Ishikawa (cell line): ENCODE measurements at regions not wholly inside any gene's neighbourhood (a gene's known extent, or its start where the extent isn't known, plus 50 kb on each side); places are given as distances from the start of the nearest gene placed in this dataset.

Experiments used
- CEBPB ChIP-seq: IDR thresholded peaks from 2 replicates; pipeline ENCODE4 v1.6.1; 2012
- CREB1 ChIP-seq: IDR thresholded peaks from 2 replicates; pipeline ENCODE4 v1.6.1; 2012; ENCODE audit warnings: low read depth
- EGR1 ChIP-seq: IDR thresholded peaks from 2 replicates; pipeline ENCODE4 v1.6.1; 2012
- EP300 ChIP-seq: IDR thresholded peaks from 2 replicates; pipeline ENCODE4 v1.6.1; 2012; ENCODE audit warnings: borderline replicate concordance
- FOXM1 ChIP-seq: IDR thresholded peaks from 2 replicates; pipeline ENCODE4 v1.6.1; 2012; ENCODE audit warnings: low read depth, borderline replicate concordance
- MAX ChIP-seq: IDR thresholded peaks from 2 replicates; pipeline ENCODE4 v1.6.1; 2012
- NFIC ChIP-seq: IDR thresholded peaks from 2 replicates; pipeline ENCODE4 v1.6.1; 2012
- RAD21 ChIP-seq: IDR thresholded peaks from 2 replicates; pipeline ENCODE4 v1.6.1; 2012; ENCODE audit warnings: low read depth
- REST ChIP-seq: IDR thresholded peaks from 2 replicates; pipeline ENCODE4 v1.6.1; 2012; ENCODE audit warnings: low read depth, mild to moderate bottlenecking
- TAF1 ChIP-seq: IDR thresholded peaks from 2 replicates; pipeline ENCODE4 v1.6.1; 2012; ENCODE audit warnings: low read depth, mild to moderate bottlenecking
- TCF12 ChIP-seq: IDR thresholded peaks from 2 replicates; pipeline ENCODE4 v1.6.1; 2012; ENCODE audit warnings: low read depth
- TEAD4 ChIP-seq: IDR thresholded peaks from 2 replicates; pipeline ENCODE4 v1.6.1; 2012
- YY1 ChIP-seq: IDR thresholded peaks from 2 replicates; pipeline ENCODE4 v1.6.1; 2012; ENCODE audit warnings: low read depth
- ZBTB7A ChIP-seq: IDR thresholded peaks from 2 replicates; pipeline ENCODE4 v1.6.1; 2012; ENCODE audit warnings: low read depth
- TF ChIP-seq, protein P1 (sequence below): IDR thresholded peaks from 2 replicates; pipeline ENCODE4 v1.6.1; 2012

DNA sequence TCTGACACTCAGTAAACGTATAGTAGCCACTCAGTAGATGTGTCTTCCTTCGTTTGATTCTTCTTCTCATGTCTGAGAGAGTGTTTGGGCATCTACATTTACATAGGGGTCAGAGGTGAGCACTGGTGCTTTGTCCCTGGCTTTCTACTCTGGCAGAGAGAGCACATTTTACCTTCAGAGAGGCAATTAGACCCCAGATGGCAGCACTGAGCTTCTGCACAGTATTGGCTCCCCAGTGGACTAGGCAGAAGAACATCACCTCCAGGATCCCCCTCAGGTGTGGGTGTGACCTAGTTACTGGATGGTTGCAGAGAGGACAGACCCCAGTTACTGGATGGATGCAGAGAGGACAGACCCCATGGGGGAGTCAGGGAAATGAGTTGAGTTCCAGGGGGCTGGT lies 327.2 kb downstream of the DHX35 start:
- TF ChIP-seq MAX: no peak
- TF ChIP-seq EGR1: no peak
- TF ChIP-seq CREB1: no peak
- TF ChIP-seq CEBPB: no peak
- no peak for TF ChIP-seq NFIC
- TF ChIP-seq FOXM1: no peak
- TF ChIP-seq REST: no peak
- no peak for TF ChIP-seq EP300
- TF ChIP-seq, protein P1, sequence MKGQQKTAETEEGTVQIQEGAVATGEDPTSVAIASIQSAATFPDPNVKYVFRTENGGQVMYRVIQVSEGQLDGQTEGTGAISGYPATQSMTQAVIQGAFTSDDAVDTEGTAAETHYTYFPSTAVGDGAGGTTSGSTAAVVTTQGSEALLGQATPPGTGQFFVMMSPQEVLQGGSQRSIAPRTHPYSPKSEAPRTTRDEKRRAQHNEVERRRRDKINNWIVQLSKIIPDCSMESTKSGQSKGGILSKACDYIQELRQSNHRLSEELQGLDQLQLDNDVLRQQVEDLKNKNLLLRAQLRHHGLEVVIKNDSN: no peak
- no peak for TF ChIP-seq TEAD4
- TF ChIP-seq TCF12: no peak
- TF ChIP-seq TAF1: no peak
- TF ChIP-seq ZBTB7A: no peak
- no peak for TF ChIP-seq RAD21

DNA sequence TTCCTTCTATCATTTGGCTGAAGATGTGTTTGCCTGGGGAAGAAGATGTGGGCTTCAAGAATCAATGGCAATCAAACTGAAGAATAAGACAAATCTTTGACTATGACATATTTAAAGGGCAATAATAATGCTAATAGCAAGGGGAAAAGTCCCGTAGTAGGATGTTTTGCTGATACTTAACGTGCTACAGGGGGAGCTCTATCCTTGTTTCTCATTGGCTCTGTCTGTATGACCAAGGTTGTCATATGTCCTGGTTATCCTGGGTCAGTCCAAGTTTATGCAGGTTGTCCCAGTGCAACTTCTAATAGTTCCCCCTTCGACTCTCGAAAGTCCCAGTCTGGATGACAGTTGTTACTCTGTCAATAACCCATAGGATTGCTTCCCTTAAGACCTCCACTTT lies 321.3 kb downstream of the DHX35 start:
- TF ChIP-seq EP300: no peak
- TF ChIP-seq TEAD4: no peak
- no peak for TF ChIP-seq TAF1
- TF ChIP-seq MAX: no peak
- no peak for TF ChIP-seq CREB1
- TF ChIP-seq, protein P1: no peak
- no peak for TF ChIP-seq CEBPB
- no peak for TF ChIP-seq NFIC
- TF ChIP-seq TCF12: no peak
- TF ChIP-seq ZBTB7A: no peak
- TF ChIP-seq FOXM1: no peak
- no peak for TF ChIP-seq RAD21

- no peak for TF ChIP-seq REST
- peak; percentile 88 for TF ChIP-seq TCF12
- no peak for TF ChIP-seq CREB1
- TF ChIP-seq FOXM1: no peak
- no peak for TF ChIP-seq EGR1
- TF ChIP-seq, protein P1: no peak
- TF ChIP-seq MAX: no peak
- TF ChIP-seq TAF1: no peak
- no peak for TF ChIP-seq ZBTB7A
- TF ChIP-seq RAD21: no peak
- TF ChIP-seq TEAD4: peak; percentile 80
- TF ChIP-seq YY1: no peak
- peak; percentile 96 for TF ChIP-seq NFIC
- peak; percentile 67 for TF ChIP-seq CEBPB
- peak; percentile 31; the same call in 1 of the 2 replicates for TF ChIP-seq EP300
These were observed 320.5 kb downstream of the DHX35 start for GRCh38 chr20:39282619-39283092.

GRCh38 chr20:39280875-39281274 lies 318.7 kb downstream of the DHX35 start:
- TF ChIP-seq FOXM1 (no peak), CREB1 (no peak), ZBTB7A (no peak), EP300 (no peak), TCF12 (no peak), NFIC (no peak), MAX (no peak), TEAD4 (no peak), EGR1 (no peak)
- TF ChIP-seq, protein P1: no peak
